Neural cell (in vitro differentiated cells): ENCODE measurements at regions not wholly inside any gene's neighbourhood (a gene's known extent, or its start where the extent isn't known, plus 50 kb on each side); places are given as distances from the start of the nearest gene placed in this dataset.

ENCODE experiments used
- EZH2 ChIP-seq: fragments of 200-600, 300-800 bp; shearing (Covaris generic), sonication (generic); IDR thresholded peaks from 2 replicates; pipeline ENCODE4 v1.6.1; 2014; ENCODE audit warnings: antibody characterized with exemption, low read length, borderline replicate concordance, mild to moderate bottlenecking; ENCODE audit not compliant: insufficient read depth, poor library complexity, severe bottlenecking
- MXI1 ChIP-seq: fragments of 450-650 bp; conservative IDR thresholded peaks from 2 replicates; pipeline ENCODE4 v1.6.1; 2014; ENCODE audit warnings: antibody characterized with exemption, mild to moderate bottlenecking; ENCODE audit not compliant: poor library complexity, severe bottlenecking
- TF ChIP-seq, protein P1 (sequence below): fragments of 450-650 bp; IDR thresholded peaks from 2 replicates; pipeline ENCODE4 v1.5.1; 2014; ENCODE audit warnings: antibody characterized with exemption, mild to moderate bottlenecking, moderate library complexity; ENCODE audit not compliant: poor library complexity, severe bottlenecking
- TF ChIP-seq, protein P2 (sequence below): IDR thresholded peaks from 2 replicates; pipeline ENCODE4 v1.6.1; 2012; ENCODE audit warnings: borderline replicate concordance

DNA sequence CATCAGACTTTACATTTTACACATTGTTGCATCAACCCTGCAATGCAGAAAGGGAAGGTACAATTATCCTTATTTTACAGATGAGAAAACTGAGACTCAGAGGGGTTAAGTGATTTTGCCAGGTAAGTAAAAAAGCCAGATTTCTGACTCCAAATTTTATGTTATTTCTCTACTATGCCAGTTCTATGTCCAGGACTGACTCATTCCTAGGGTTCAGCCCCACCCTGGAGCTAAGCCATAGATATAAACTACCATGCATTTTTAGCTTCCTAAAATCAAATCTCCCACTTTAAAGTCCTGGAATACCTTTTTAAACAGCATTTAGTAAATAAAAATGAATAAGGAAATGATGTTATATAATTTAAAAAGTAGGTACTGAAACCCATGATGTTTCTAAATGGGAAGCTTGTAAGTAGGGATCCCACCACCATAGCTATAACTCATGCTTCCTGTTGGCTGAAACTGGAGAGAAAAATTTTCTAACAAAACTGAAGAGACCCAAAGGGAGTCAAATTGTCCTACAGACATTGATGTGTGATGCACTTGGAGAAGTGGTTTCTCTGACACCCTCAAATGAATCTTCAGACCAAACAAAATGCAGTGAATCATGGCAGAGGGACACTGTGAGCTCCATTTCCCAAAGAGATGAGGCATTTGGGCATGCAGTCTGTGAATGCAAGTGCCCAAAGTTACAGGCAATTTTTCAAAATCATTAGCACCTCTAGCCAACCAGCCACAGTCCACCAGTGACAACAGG, 301.7 kb upstream of the UMPS start:
- TF ChIP-seq, protein P1, sequence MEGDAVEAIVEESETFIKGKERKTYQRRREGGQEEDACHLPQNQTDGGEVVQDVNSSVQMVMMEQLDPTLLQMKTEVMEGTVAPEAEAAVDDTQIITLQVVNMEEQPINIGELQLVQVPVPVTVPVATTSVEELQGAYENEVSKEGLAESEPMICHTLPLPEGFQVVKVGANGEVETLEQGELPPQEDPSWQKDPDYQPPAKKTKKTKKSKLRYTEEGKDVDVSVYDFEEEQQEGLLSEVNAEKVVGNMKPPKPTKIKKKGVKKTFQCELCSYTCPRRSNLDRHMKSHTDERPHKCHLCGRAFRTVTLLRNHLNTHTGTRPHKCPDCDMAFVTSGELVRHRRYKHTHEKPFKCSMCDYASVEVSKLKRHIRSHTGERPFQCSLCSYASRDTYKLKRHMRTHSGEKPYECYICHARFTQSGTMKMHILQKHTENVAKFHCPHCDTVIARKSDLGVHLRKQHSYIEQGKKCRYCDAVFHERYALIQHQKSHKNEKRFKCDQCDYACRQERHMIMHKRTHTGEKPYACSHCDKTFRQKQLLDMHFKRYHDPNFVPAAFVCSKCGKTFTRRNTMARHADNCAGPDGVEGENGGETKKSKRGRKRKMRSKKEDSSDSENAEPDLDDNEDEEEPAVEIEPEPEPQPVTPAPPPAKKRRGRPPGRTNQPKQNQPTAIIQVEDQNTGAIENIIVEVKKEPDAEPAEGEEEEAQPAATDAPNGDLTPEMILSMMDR = no peak
- TF ChIP-seq, protein P2, sequence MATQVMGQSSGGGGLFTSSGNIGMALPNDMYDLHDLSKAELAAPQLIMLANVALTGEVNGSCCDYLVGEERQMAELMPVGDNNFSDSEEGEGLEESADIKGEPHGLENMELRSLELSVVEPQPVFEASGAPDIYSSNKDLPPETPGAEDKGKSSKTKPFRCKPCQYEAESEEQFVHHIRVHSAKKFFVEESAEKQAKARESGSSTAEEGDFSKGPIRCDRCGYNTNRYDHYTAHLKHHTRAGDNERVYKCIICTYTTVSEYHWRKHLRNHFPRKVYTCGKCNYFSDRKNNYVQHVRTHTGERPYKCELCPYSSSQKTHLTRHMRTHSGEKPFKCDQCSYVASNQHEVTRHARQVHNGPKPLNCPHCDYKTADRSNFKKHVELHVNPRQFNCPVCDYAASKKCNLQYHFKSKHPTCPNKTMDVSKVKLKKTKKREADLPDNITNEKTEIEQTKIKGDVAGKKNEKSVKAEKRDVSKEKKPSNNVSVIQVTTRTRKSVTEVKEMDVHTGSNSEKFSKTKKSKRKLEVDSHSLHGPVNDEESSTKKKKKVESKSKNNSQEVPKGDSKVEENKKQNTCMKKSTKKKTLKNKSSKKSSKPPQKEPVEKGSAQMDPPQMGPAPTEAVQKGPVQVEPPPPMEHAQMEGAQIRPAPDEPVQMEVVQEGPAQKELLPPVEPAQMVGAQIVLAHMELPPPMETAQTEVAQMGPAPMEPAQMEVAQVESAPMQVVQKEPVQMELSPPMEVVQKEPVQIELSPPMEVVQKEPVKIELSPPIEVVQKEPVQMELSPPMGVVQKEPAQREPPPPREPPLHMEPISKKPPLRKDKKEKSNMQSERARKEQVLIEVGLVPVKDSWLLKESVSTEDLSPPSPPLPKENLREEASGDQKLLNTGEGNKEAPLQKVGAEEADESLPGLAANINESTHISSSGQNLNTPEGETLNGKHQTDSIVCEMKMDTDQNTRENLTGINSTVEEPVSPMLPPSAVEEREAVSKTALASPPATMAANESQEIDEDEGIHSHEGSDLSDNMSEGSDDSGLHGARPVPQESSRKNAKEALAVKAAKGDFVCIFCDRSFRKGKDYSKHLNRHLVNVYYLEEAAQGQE = no peak
- TF ChIP-seq EZH2 = no peak
- TF ChIP-seq MXI1 = no peak
